HG03196 (cell line): ENCODE measurements at regions not wholly inside any gene's neighbourhood (a gene's known extent, or its start where the extent isn't known, plus 50 kb on each side); places are given as distances from the start of the nearest gene placed in this dataset.

Source experiments
- ATAC-seq: cut with Tn5 transposase; IDR thresholded peaks from one replicate; pipeline ENCODE4 v1.9.1; 2021; ENCODE audit not compliant: unreplicated experiment

GRCh38 chr18:46319783-46320182 lies 215.6 kb downstream of the HAUS1 start:
- ATAC-seq, result no peak

- ATAC-seq, result no peak
Measured at GRCh38 chr18:46320297-46320696, 216.1 kb downstream of the HAUS1 start.

- ATAC-seq, result no peak
Measured at GRCh38 chr18:46320928-46321711, 216.9 kb downstream of the HAUS1 start.

- ATAC-seq, result no peak
Measured at GRCh38 chr18:46321955-46322354, 217.8 kb downstream of the HAUS1 start.

GRCh38 chr18:46322411-46322891 lies 218.3 kb downstream of the HAUS1 start:
- ATAC-seq, result no peak

- no peak for ATAC-seq
Measured at GRCh38 chr18:46322941-46323340, 218.8 kb downstream of the HAUS1 start.

GRCh38 chr18:46324087-46324955 lies 220.1 kb downstream of the HAUS1 start:
- no peak for ATAC-seq

GRCh38 chr18:46325895-46326294 lies 221.7 kb downstream of the HAUS1 start:
- no peak for ATAC-seq

- no peak for ATAC-seq
Measured at GRCh38 chr18:46329736-46330246, 225.6 kb downstream of the HAUS1 start.

- ATAC-seq, result no peak
Measured at GRCh38 chr18:46331316-46331715, 227.1 kb downstream of the HAUS1 start.

GRCh38 chr18:46332286-46332801 lies 228.2 kb downstream of the HAUS1 start:
- ATAC-seq, result no peak

GRCh38 chr18:46332921-46333341 lies 228.7 kb downstream of the HAUS1 start:
- ATAC-seq, result no peak

- no peak for ATAC-seq
Measured at GRCh38 chr18:46333431-46334135, 229.4 kb downstream of the HAUS1 start.

- no peak for ATAC-seq
Measured at GRCh38 chr18:46334868-46335281, 230.7 kb downstream of the HAUS1 start.

- no peak for ATAC-seq
Measured at GRCh38 chr18:46335534-46336101, 231.4 kb downstream of the HAUS1 start.

- no peak for ATAC-seq
Measured at GRCh38 chr18:46336278-46337111, 232.3 kb downstream of the HAUS1 start.

GRCh38 chr18:46337271-46337670 lies 233.1 kb downstream of the HAUS1 start:
- ATAC-seq, result no peak

GRCh38 chr18:46338205-46338604 lies 234.0 kb downstream of the HAUS1 start:
- ATAC-seq, result no peak

GRCh38 chr18:46338766-46339165 lies 234.6 kb downstream of the HAUS1 start:
- no peak for ATAC-seq

GRCh38 chr18:46340716-46341115 lies 236.5 kb downstream of the HAUS1 start:
- no peak for ATAC-seq
